ENCODE measurements at regions not wholly inside any gene's neighbourhood (a gene's known extent, or its start where the extent isn't known, plus 50 kb on each side); places are given as distances from the start of the nearest gene placed in this dataset.

DNA sequence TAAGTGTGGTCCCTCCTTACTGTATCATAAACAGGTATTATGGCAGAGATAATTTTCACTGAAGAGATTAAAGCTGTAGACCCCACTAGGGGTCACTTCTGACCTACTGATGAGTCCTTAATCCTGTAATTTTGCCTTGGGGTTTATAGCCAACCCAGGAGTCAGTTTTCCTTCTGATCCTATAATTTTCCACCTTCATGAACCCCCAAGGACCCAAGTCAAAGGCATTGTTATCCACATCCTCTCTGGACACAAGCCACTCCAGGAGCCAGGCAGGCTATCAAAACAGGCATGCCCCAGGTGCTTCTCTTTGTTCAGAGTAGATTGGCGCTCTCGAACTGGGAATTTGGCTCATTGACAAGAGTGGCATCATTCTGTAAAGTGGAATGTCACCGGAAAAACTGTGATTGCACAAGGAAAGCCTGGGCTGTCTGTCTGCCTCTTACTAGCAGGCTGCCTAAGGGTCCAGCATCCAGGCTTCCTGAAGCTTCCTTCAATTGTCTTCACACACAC lies 1523.2 kb upstream of the FLRT2 start:
- Histone ChIP-seq H3K27me3 (no peaks in the 10 kb centered on the region), H3K9me3 (no peaks in the 10 kb centered on the region), H3K4me1 (no peaks in the 10 kb centered on the region), H3K4me3 (no peak overlapping the region), H3K27ac (no peak overlapping the region), H3K36me3 (no peaks in the 10 kb centered on the region)
- 56% methylated on average over 3 of the region's 3 CpGs for WGBS
- TF ChIP-seq EP300 (IDR thresholded peaks at IDR 0.05) (no peak), POLR2AphosphoS5 (IDR thresholded peaks at IDR 0.05) (no peak), POLR2A (IDR thresholded peaks at IDR 0.05) (no peak)
- TF ChIP-seq, protein P1, sequence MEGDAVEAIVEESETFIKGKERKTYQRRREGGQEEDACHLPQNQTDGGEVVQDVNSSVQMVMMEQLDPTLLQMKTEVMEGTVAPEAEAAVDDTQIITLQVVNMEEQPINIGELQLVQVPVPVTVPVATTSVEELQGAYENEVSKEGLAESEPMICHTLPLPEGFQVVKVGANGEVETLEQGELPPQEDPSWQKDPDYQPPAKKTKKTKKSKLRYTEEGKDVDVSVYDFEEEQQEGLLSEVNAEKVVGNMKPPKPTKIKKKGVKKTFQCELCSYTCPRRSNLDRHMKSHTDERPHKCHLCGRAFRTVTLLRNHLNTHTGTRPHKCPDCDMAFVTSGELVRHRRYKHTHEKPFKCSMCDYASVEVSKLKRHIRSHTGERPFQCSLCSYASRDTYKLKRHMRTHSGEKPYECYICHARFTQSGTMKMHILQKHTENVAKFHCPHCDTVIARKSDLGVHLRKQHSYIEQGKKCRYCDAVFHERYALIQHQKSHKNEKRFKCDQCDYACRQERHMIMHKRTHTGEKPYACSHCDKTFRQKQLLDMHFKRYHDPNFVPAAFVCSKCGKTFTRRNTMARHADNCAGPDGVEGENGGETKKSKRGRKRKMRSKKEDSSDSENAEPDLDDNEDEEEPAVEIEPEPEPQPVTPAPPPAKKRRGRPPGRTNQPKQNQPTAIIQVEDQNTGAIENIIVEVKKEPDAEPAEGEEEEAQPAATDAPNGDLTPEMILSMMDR (IDR thresholded peaks at IDR 0.05), result no peak
- no peak for DNase-seq (ENCODE audit: low spot score in 2 of 2)

DNA sequence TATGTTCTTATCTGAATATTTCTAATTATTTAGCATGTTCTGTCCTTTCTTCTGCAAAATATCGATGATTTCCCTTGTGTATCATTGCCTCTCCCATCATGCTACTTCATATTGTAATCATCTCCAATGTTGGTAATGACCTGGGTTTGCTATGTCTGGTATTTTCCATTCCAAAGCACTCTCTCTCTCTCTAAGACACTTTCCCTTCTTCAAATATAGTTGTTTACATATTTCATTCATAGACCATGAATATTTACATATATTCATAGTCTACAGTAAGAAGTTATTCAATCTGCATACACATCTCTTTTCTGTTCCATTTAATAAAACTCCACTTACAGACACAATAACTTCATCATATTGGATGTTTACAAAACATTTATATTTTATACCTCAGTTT lies 1516.5 kb upstream of the FLRT2 start:
- peaks cover 4% of the 10 kb centered on the region for H3K4me1 ChIP-seq
- H3K9me3 ChIP-seq, result no peaks in the 10 kb centered on the region
- no peak for TF ChIP-seq POLR2A (IDR thresholded peaks at IDR 0.05)
- no peak for TF ChIP-seq EP300 (IDR thresholded peaks at IDR 0.05)
- TF ChIP-seq, protein P1 (IDR thresholded peaks at IDR 0.05), result no peak
- no peak for TF ChIP-seq POLR2AphosphoS5 (IDR thresholded peaks at IDR 0.05)
- H3K27ac ChIP-seq, result no peak overlapping the region
- no peak for DNase-seq (ENCODE audit: low spot score in 2 of 2)
- WGBS, result 88% methylated on average over 1 of the region's 1 CpG
- no peaks in the 10 kb centered on the region for H3K27me3 ChIP-seq
- no peak overlapping the region for H3K4me3 ChIP-seq
- H3K36me3 ChIP-seq, result no peaks in the 10 kb centered on the region

DNA sequence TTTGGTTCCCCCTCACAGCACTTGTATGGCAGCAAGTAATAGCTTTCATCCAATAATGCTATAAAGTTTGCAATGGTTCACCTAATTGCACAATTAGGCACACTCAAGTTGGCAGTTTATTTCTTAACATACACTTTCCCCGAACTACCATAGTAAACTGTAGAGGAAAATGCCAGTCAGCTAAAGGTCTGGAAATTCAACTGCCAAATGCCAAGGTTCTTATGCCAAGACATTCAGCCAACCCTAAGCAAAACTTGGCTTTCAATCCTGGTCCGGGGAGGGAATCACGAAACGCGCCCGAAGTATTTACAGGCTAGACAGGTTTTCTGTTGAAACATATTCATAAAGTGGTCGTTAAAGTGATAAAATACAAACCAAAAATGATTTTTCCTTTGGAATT lies 1512.4 kb upstream of the FLRT2 start:
- Histone ChIP-seq H3K4me1 (peaks cover 4% of the 10 kb centered on the region), H3K36me3 (no peaks in the 10 kb centered on the region), H3K27me3 (no peaks in the 10 kb centered on the region), H3K4me3 (no peak overlapping the region), H3K9me3 (no peaks in the 10 kb centered on the region), H3K27ac (no peak overlapping the region)
- 55% methylated on average over 7 of the region's 7 CpGs for WGBS
- no peak for DNase-seq (ENCODE audit: low spot score in 2 of 2)
- TF ChIP-seq EP300 (IDR thresholded peaks at IDR 0.05) (no peak), POLR2AphosphoS5 (IDR thresholded peaks at IDR 0.05) (no peak), POLR2A (IDR thresholded peaks at IDR 0.05) (no peak)
- TF ChIP-seq, protein P1 (IDR thresholded peaks at IDR 0.05), result no peak

DNA sequence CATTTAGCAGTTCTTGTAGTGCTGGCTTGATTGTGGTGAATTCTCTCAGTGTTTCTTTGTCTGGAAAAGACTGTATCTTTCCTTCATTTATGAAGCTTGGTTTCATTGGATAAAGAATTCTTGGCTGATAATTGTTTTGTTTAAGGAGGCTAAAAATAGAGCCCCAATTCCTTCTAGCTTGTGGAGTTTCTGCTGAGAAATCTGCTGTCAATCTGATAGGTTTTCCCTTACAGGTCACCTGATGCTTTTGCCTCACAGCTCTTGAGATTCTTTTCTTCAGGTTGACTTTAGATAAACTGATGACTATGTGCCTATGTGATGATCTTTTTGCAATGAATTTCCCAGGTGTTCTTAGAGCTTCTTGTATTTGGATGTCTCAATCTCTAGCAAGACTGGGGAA lies 1508.5 kb upstream of the FLRT2 start:
- Histone ChIP-seq H3K27me3 (no peaks in the 10 kb centered on the region), H3K4me1 (peaks cover 4% of the 10 kb centered on the region), H3K27ac (no peak overlapping the region), H3K36me3 (no peaks in the 10 kb centered on the region), H3K4me3 (no peak overlapping the region), H3K9me3 (no peaks in the 10 kb centered on the region)
- DNase-seq (ENCODE audit: low spot score in 2 of 2), result no peak
- TF ChIP-seq POLR2AphosphoS5 (IDR thresholded peaks at IDR 0.05) (no peak), POLR2A (IDR thresholded peaks at IDR 0.05) (no peak), EP300 (IDR thresholded peaks at IDR 0.05) (no peak)
- TF ChIP-seq, protein P1 (IDR thresholded peaks at IDR 0.05), result no peak

DNA sequence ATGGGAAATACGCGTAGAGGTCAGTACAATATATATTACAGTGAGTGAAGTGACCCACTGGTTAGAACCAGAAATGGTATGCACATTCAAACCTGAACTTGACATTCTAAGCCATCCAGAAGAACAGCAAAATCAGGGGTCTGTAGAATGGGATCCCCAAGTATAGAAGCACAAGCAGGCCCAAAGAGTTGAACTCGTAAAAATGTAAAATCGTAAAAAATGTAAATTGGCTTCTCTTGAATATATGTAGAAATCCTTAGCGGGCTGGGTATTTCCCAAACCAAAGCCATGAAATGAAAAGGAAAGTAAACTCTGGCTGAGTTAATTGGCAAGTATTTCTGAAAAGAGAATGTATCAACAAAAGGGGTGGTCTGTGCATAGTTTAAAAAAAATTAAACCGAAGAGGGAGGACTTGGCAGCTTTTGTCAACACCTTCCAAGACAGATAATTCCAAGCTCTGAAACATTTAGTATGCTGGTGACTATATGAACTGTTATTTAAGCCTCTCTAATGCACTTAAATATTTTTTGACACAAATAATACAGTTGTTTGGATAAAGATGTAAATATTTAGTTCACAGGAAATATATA lies 1505.6 kb upstream of the FLRT2 start:
- H3K27ac ChIP-seq, result no peak overlapping the region
- H3K4me3 ChIP-seq, result no peak overlapping the region
- H3K9me3 ChIP-seq, result no peaks in the 10 kb centered on the region
- TF ChIP-seq EP300 (IDR thresholded peaks at IDR 0.05), result no peak
- TF ChIP-seq, protein P1 (IDR thresholded peaks at IDR 0.05), result no peak
- no peak for TF ChIP-seq POLR2A (IDR thresholded peaks at IDR 0.05)
- TF ChIP-seq POLR2AphosphoS5 (IDR thresholded peaks at IDR 0.05), result no peak
- H3K27me3 ChIP-seq, result no peaks in the 10 kb centered on the region
- no peaks in the 10 kb centered on the region for H3K36me3 ChIP-seq
- no peak for DNase-seq (ENCODE audit: low spot score in 2 of 2)
- no peaks in the 10 kb centered on the region for H3K4me1 ChIP-seq
- WGBS, result 75% methylated on average over 6 of the region's 6 CpGs
